H9 (cell line): ENCODE measurements at regions not wholly inside any gene's neighbourhood (a gene's known extent, or its start where the extent isn't known, plus 50 kb on each side); places are given as distances from the start of the nearest gene placed in this dataset.

Experiments
- DNase-seq: peaks from one replicate; pipeline ENCODE4 v3.0.0-alpha.2; 2017
- H2AFZ ChIP-seq: one replicate; pipeline ENCODE4 v1.6.1; 2013; ENCODE audit warnings: mild to moderate bottlenecking, low read length, control low read depth, moderate library complexity
- H2AK5ac ChIP-seq: 2 replicates; pipeline ENCODE4 v1.6.1; 2013; ENCODE audit warnings: low read length, control low read depth, mixed read lengths; ENCODE audit not compliant: insufficient read length
- H2BK120ac ChIP-seq: one replicate; pipeline ENCODE4 v1.6.1; 2013; ENCODE audit warnings: low read depth, mild to moderate bottlenecking, low read length, control low read depth, inconsistent platforms; ENCODE audit not compliant: poor library complexity, severe bottlenecking
- H2BK12ac ChIP-seq: 2 replicates; pipeline ENCODE4 v1.6.1; 2013; ENCODE audit warnings: low read length, control low read depth, mixed read lengths, low read depth; ENCODE audit not compliant: insufficient read length
- H2BK15ac ChIP-seq: 2 replicates; pipeline ENCODE4 v1.6.1; 2013; ENCODE audit warnings: low read depth, low read length, control low read depth
- H2BK20ac ChIP-seq: one replicate; pipeline ENCODE4 v1.6.1; 2013; ENCODE audit warnings: low read depth, mild to moderate bottlenecking, low read length, control low read depth, inconsistent platforms; ENCODE audit not compliant: poor library complexity, severe bottlenecking
- H2BK5ac ChIP-seq: 2 replicates; pipeline ENCODE4 v1.6.1; 2013; ENCODE audit warnings: low read length, control low read depth, mixed read lengths; ENCODE audit not compliant: insufficient read length
- H3K14ac ChIP-seq: 2 replicates; pipeline ENCODE4 v1.6.1; 2013; ENCODE audit warnings: low read length, control low read depth; ENCODE audit not compliant: insufficient read depth
- H3K18ac ChIP-seq: 2 replicates; pipeline ENCODE4 v1.6.1; 2013; ENCODE audit warnings: low read depth, mild to moderate bottlenecking, mixed read lengths, low read length, control low read depth; ENCODE audit not compliant: insufficient read length
- H3K23ac ChIP-seq: 2 replicates; pipeline ENCODE4 v1.6.1; 2013; ENCODE audit warnings: low read length, control low read depth, mixed read lengths, low read depth; ENCODE audit not compliant: insufficient read length
- H3K23me2 ChIP-seq: 2 replicates; pipeline ENCODE4 v1.6.1; 2013; ENCODE audit warnings: low read depth, mild to moderate bottlenecking, mixed read lengths, low read length, control low read depth; ENCODE audit not compliant: insufficient read length, poor library complexity, severe bottlenecking
- H3K27ac ChIP-seq: 2 replicates; pipeline ENCODE4 v1.5.1; 2013; ENCODE audit warnings: low read length, control low read depth, mixed read lengths, low read depth; ENCODE audit not compliant: insufficient read length
- H3K27me3 ChIP-seq: 2 replicates; pipeline ENCODE4 v1.6.1; 2013; ENCODE audit warnings: low read length, control low read depth, inconsistent platforms; ENCODE audit not compliant: insufficient read depth
- H3K4ac ChIP-seq: 2 replicates; pipeline ENCODE4 v1.6.1; 2013; ENCODE audit warnings: low read depth, mild to moderate bottlenecking, control low read depth, inconsistent platforms, low read length, moderate library complexity
- H3K4me1 ChIP-seq: 2 replicates; pipeline ENCODE4 v1.6.1; 2013; ENCODE audit warnings: low read length, control low read depth, inconsistent platforms; ENCODE audit not compliant: insufficient read depth
- H3K4me2 ChIP-seq: 2 replicates; pipeline ENCODE4 v1.6.1; 2013; ENCODE audit warnings: low read length, control low read depth, mixed read lengths; ENCODE audit not compliant: insufficient read length, insufficient read depth
- H3K56ac ChIP-seq: 2 replicates; pipeline ENCODE4 v1.6.1; 2013; ENCODE audit warnings: low read depth, mild to moderate bottlenecking, mixed read lengths, low read length, control low read depth; ENCODE audit not compliant: insufficient read length
- H3K79me1 ChIP-seq: 2 replicates; pipeline ENCODE4 v1.6.1; 2013; ENCODE audit warnings: low read depth, mild to moderate bottlenecking, moderate library complexity, low read length, control low read depth, inconsistent platforms; ENCODE audit not compliant: insufficient read depth, poor library complexity, severe bottlenecking
- H3K79me2 ChIP-seq: 2 replicates; pipeline ENCODE4 v1.6.1; 2013; ENCODE audit warnings: low read length, control low read depth, inconsistent platforms; ENCODE audit not compliant: insufficient read depth
- H3K9ac ChIP-seq: 2 replicates; pipeline ENCODE4 v1.6.1; 2013; ENCODE audit warnings: low read length, control low read depth, mixed read lengths; ENCODE audit not compliant: insufficient read length; ENCODE audit errors: extremely low read depth
- H3K9me3 ChIP-seq: one replicate; pipeline ENCODE4 v1.6.1; 2013; ENCODE audit warnings: low read depth, low read length, inconsistent platforms; ENCODE audit not compliant: control insufficient read depth
- H3T11ph ChIP-seq: one replicate; pipeline ENCODE4 v1.6.1; 2013; ENCODE audit warnings: mild to moderate bottlenecking, low read length, control low read depth, inconsistent platforms
- H4K20me1 ChIP-seq: one replicate; pipeline ENCODE4 v1.6.1; 2013; ENCODE audit not compliant: control insufficient read depth, insufficient read length, insufficient read depth
- H4K5ac ChIP-seq: 2 replicates; pipeline ENCODE4 v1.6.1; 2013; ENCODE audit warnings: low read depth, mild to moderate bottlenecking, mixed read lengths, low read length, control low read depth; ENCODE audit not compliant: insufficient read length
- H4K8ac ChIP-seq: replicated peaks from 2 replicates; pipeline ENCODE4 v1.6.1; 2013; ENCODE audit warnings: low read length, control low read depth, mixed read lengths, low read depth; ENCODE audit not compliant: insufficient read length
- H4K91ac ChIP-seq: 2 replicates; pipeline ENCODE4 v1.6.1; 2013; ENCODE audit warnings: low read depth, mild to moderate bottlenecking, moderate library complexity, mixed read lengths, low read length, control low read depth; ENCODE audit not compliant: insufficient read length
- H3K27ac Mint-ChIP-seq, 3 experiments: 2 replicates in 2 of 3; 3 replicates in 1 of 3; pipeline ENCODE4 v1.8.0; 2020 to 2021; ENCODE audit warnings: mixed read lengths in 3 of 3, mild to moderate bottlenecking in 1 of 3, moderate library complexity in 1 of 3
- H3K27me3 Mint-ChIP-seq: 2 replicates; pipeline ENCODE4 v1.8.0; 2021; ENCODE audit warnings: low read depth, mild to moderate bottlenecking, moderate library complexity, mixed read lengths
- H3K36me3 Mint-ChIP-seq, 3 experiments: 2 replicates in 2 of 3; 3 replicates in 1 of 3; pipeline ENCODE4 v1.8.0; 2020 to 2021; ENCODE audit warnings: low read depth in 3 of 3, mixed read lengths in 3 of 3; ENCODE audit not compliant: insufficient read depth in 1 of 3
- H3K4me1 Mint-ChIP-seq, 2 experiments: 2 replicates each; pipeline ENCODE4 v1.8.0; 2020; ENCODE audit warnings: mixed read lengths in 2 of 2
- H3K4me3 Mint-ChIP-seq, 2 experiments: 2 replicates in 1 of 2; 3 replicates in 1 of 2; pipeline ENCODE4 v1.8.0; 2020 to 2021; ENCODE audit warnings: mild to moderate bottlenecking in 2 of 2, mixed read lengths in 2 of 2, moderate library complexity in 1 of 2
- H3K9me3 Mint-ChIP-seq, 2 experiments: 2 replicates in 1 of 2; 3 replicates in 1 of 2; pipeline ENCODE4 v1.8.0; 2020; ENCODE audit warnings: mild to moderate bottlenecking in 2 of 2, mixed read lengths in 2 of 2, moderate library complexity in 1 of 2
- CTCF ChIP-seq: fragments of 200-600 bp; sonication (generic); conservative IDR thresholded peaks from 3 replicates; pipeline ENCODE4 v1.8.0; 2021; ENCODE audit warnings: antibody characterized with exemption, mild to moderate bottlenecking
- WGBS: extraction: QIAGEN DNeasy Blood & Tissue Kit; methylation state at CpG from one replicate; pipeline ENCODE4 v1.1.7; 2013; ENCODE audit warnings: missing lambda C conversion rate, low lambda C conversion rate, mixed read lengths; ENCODE audit not compliant: insufficient read length; ENCODE audit errors: extremely low coverage; 5-methylcytosine and 5-hydroxymethylcytosine counted together

GRCh38 chr21:19246018-19246417 is 842.4 kb upstream of the TMPRSS15 start:
- Histone ChIP-seq H3K56ac (no peak overlapping the region), H3T11ph (no peak overlapping the region), H2BK20ac (no peak overlapping the region), H2BK120ac (no peak overlapping the region), H2BK15ac (no peak overlapping the region), H3K79me1 (no peaks in the 10 kb centered on the region), H3K18ac (no peak overlapping the region), H4K8ac (no peak overlapping the region), H3K4ac (no peak overlapping the region), H3K4me1 (no peaks in the 10 kb centered on the region), H3K23me2 (no peaks in the 10 kb centered on the region), H2BK5ac (no peak overlapping the region), H3K23ac (no peak overlapping the region), H4K91ac (no peak overlapping the region), H3K4me2 (no peak overlapping the region), H3K79me2 (no peaks in the 10 kb centered on the region), H2BK12ac (no peak overlapping the region), H3K14ac (no peak overlapping the region), H4K20me1 (no peaks in the 10 kb centered on the region), H2AK5ac (no peak overlapping the region), H3K27ac (no peak overlapping the region), H2AFZ (no peak overlapping the region), H3K9me3 (no peaks in the 10 kb centered on the region), H4K5ac (no peak overlapping the region), H3K27me3 (no peaks in the 10 kb centered on the region), H3K9ac (no peak overlapping the region)
- peaks cover 0 to 4% (median 1%) of the 10 kb centered on the region in 3 experiments; a peak in 1 of 7 replicates for H3K36me3 Mint-ChIP-seq
- H3K27me3 Mint-ChIP-seq: no peaks in the 10 kb centered on the region
- no CpG with 5 or more reads among the region's 20 CpGs for WGBS
- no peak for DNase-seq
- no peak overlapping the region for H3K27ac Mint-ChIP-seq
- H3K4me3 Mint-ChIP-seq: no peak overlapping the region
- no peak for TF ChIP-seq CTCF
- H3K4me1 Mint-ChIP-seq: no peaks in the 10 kb centered on the region
- H3K9me3 Mint-ChIP-seq: peaks cover 0 to 2% of the 10 kb centered on the region in 2 experiments; a peak in 4 of 5 replicates
